Esophagus muscularis mucosa (tissue), 3 donors: ENCODE measurements at regions not wholly inside any gene's neighbourhood (a gene's known extent, or its start where the extent isn't known, plus 50 kb on each side); places are given as distances from the start of the nearest gene placed in this dataset.

Experiments
- CTCF ChIP-seq, 3 experiments: fragments of 200-600 bp in 2 of 3; fragments of 450-650 bp in 1 of 3; sonication (generic) in 2 of 3; IDR thresholded peaks; one replicate each; pipeline ENCODE4 v1.5.1; 2017 to 2019; ENCODE audit warnings: antibody characterized with exemption in 3 of 3, mild to moderate bottlenecking in 2 of 3, moderate library complexity in 1 of 3
- POLR2A ChIP-seq: fragments of 450-650 bp; IDR thresholded peaks from one replicate; pipeline ENCODE4 v1.6.1; 2017; ENCODE audit warnings: antibody characterized with exemption, moderate library complexity, mild to moderate bottlenecking, low read depth

- TF ChIP-seq CTCF (IDR thresholded peaks at IDR 0.05) (peak in 1 of 3 experiments; percentile 10), POLR2A (no peak)
Measured at GRCh38 chr1:72557446-72558049, 275.2 kb upstream of the NEGR1 start.
